Activated naive CD8-positive, alpha-beta T cell treated with anti-CD3 and anti-CD28 coated beads, Interleukin-2, amount 50 U/mL, for 24 hours (primary cell): ENCODE measurements at regions not wholly inside any gene's neighbourhood (a gene's known extent, or its start where the extent isn't known, plus 50 kb on each side); places are given as distances from the start of the nearest gene placed in this dataset.

Experiments
- ATAC-seq: fragments of 150-1000 bp; cut with Tn5 transposase; one replicate; pipeline ENCODE4 v1.10.0; 2021
- DNase-seq: peaks from one replicate; pipeline ENCODE4 v3.0.0; 2021
- H3K27ac Mint-ChIP-seq: one replicate; pipeline ENCODE4 v1.8.0; 2021; ENCODE audit warnings: mild to moderate bottlenecking, mixed read lengths
- H3K27me3 Mint-ChIP-seq: one replicate; pipeline ENCODE4 v1.8.0; 2021; ENCODE audit warnings: mixed read lengths
- H3K36me3 Mint-ChIP-seq: one replicate; pipeline ENCODE4 v1.8.0; 2021; ENCODE audit warnings: low read depth, mixed read lengths
- H3K4me1 Mint-ChIP-seq: one replicate; pipeline ENCODE4 v1.8.0; 2021; ENCODE audit warnings: mixed read lengths
- H3K4me3 Mint-ChIP-seq: one replicate; pipeline ENCODE4 v1.8.0; 2021; ENCODE audit warnings: mild to moderate bottlenecking, moderate library complexity, mixed read lengths
- H3K9me3 Mint-ChIP-seq: one replicate; pipeline ENCODE4 v1.8.0; 2021; ENCODE audit warnings: mixed read lengths

DNA sequence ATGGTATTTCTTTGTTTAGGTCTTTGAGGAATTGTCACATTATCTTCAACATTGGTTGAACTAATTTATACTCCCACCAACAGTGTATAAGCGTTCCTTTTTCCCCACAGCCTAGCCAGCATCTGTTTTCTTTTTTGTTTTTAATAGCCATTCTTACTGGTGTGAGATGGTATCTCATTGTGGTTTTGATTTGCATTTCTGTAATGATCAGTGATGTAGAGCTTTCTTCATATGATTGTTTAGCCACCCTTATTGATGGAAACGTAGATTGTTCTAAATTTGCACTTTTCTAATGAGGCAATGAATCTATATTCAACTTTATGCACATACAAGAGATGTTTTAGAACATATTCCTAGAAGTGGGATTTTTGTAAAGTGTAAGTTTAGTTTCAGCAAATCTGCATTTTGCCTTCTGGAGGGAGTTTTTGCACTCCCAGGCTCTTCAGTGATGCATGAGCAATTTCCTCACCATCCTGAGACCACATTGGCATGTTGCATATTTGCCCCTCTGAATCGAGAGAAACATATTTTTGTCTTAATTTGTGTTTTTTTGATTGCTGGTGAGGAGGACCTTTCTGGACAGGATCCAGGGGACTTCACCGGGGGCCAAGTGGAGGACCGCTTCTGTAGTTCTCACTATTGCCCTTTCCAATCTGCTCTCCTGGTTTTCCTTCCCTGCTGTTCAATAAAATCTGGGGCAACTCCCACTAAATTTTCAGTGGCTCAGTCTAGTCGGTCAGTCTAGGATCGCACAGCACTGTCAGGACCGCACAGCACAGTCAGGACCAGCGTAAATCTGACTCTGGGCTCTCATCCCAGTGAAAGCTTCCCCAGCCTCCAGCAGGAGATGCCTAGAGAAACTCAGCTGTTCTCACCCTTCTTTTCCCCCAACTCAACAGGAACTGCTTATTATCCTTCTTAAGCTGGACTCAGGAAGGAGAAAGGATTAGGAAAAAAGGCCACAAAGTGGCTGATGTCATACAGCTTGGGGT lies 157.0 kb downstream of the PTPN20 start:
- no peak for DNase-seq
- H3K27ac Mint-ChIP-seq = no peak overlapping the region
- no peak for ATAC-seq
- H3K36me3 Mint-ChIP-seq = no peaks in the 10 kb centered on the region
- no peak overlapping the region for H3K4me3 Mint-ChIP-seq
- H3K4me1 Mint-ChIP-seq = peaks cover 6% of the 10 kb centered on the region
- H3K9me3 Mint-ChIP-seq = no peaks in the 10 kb centered on the region
- no peaks in the 10 kb centered on the region for H3K27me3 Mint-ChIP-seq

- H3K27ac Mint-ChIP-seq = no peak overlapping the region
- DNase-seq (no peak), ATAC-seq (no peak)
- no peaks in the 10 kb centered on the region for H3K9me3 Mint-ChIP-seq
- no peak overlapping the region for H3K4me3 Mint-ChIP-seq
- H3K4me1 Mint-ChIP-seq = peaks cover 6% of the 10 kb centered on the region
- H3K27me3 Mint-ChIP-seq = no peaks in the 10 kb centered on the region
- H3K36me3 Mint-ChIP-seq = no peaks in the 10 kb centered on the region
These were observed 159.3 kb downstream of the PTPN20 start for GRCh38 chr10:47070541-47070940.

GRCh38 chr10:47071891-47072290 lies 160.7 kb downstream of the PTPN20 start:
- Mint-ChIP-seq H3K36me3 (no peaks in the 10 kb centered on the region), H3K4me3 (no peak overlapping the region), H3K27me3 (no peaks in the 10 kb centered on the region), H3K4me1 (peaks cover 14% of the 10 kb centered on the region), H3K9me3 (no peaks in the 10 kb centered on the region), H3K27ac (no peak overlapping the region)
- no peak for ATAC-seq
- no peak for DNase-seq

- ATAC-seq (no peak), DNase-seq (no peak)
- no peak overlapping the region for H3K27ac Mint-ChIP-seq
- H3K4me3 Mint-ChIP-seq = no peak overlapping the region
- no peaks in the 10 kb centered on the region for H3K9me3 Mint-ChIP-seq
- H3K27me3 Mint-ChIP-seq = peaks cover 2% of the 10 kb centered on the region
- H3K4me1 Mint-ChIP-seq = peaks cover 22% of the 10 kb centered on the region
- H3K36me3 Mint-ChIP-seq = no peaks in the 10 kb centered on the region
These were observed 162.7 kb downstream of the PTPN20 start for GRCh38 chr10:47073967-47074366.

DNA sequence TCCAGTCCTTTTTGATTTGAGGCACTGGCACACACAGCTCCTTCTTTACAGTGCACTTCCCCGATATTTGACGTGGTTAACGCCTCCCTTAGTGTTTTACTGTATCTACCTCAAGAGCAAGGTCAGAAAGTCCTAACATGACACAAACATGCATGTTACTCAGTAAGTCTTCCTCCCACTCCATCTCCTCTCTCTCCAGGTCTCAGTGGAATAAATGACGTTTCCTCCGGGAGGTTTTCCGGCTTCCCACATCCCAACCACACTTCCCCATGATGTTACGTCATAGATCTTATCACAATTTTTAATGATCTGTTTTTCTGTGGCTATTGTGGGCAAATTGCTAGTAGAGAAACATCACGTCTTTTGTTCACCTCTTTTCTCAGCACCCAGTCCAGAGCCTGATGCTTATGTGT lies 165.7 kb downstream of the PTPN20 start:
- H3K4me1 Mint-ChIP-seq = peaks cover 29% of the 10 kb centered on the region
- H3K27ac Mint-ChIP-seq = peak overlapping the region; percentile 58
- H3K9me3 Mint-ChIP-seq = no peaks in the 10 kb centered on the region
- DNase-seq (no peak), ATAC-seq (peak; percentile 74)
- H3K27me3 Mint-ChIP-seq = peaks cover 2% of the 10 kb centered on the region
- peak overlapping the region; percentile 5 for H3K4me3 Mint-ChIP-seq
- no peaks in the 10 kb centered on the region for H3K36me3 Mint-ChIP-seq

DNA sequence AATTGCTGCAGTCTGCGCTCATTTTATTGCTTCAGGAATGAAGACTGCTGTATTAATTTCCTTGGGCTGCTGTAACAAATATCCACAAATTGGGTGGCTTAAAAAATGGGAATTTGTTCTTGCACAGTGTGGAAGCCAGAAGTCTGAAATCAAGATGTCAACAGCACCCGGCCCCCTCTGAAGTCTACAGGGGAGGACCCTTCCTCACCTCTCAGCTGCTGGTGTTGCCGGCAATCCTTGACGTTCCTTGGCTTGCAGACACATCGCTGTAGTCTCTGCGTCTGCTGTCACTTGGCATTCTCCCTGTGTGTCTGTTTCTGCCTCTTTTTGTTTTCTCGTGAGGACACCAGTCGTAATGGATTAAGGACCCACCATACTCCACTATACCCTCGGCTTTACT lies 166.2 kb downstream of the PTPN20 start:
- Mint-ChIP-seq H3K36me3 (no peaks in the 10 kb centered on the region), H3K27ac (no peak overlapping the region), H3K9me3 (no peaks in the 10 kb centered on the region), H3K4me3 (peak overlapping the region; percentile 5), H3K4me1 (peaks cover 29% of the 10 kb centered on the region), H3K27me3 (peaks cover 2% of the 10 kb centered on the region)
- ATAC-seq (no peak), DNase-seq (no peak)

DNA sequence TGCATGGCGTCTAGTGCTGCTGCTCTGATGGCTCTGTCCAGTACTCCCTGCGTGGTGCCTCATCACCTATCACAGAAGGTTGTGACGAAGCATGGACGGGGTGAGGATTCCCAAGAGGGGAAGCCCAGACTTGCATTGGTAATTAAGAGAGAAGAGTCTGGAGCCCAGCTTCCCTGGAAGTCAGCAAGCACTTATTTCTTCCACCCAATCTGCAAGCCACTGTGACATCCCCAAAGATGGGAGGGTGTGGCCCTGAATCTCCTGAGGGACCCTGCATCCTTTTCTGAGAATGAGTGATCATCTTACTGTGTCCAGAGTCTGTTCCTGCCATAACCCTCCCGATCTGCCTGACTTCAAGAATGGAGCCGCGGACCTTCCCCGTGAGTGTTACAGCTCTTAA lies 166.7 kb downstream of the PTPN20 start:
- Mint-ChIP-seq H3K4me1 (peaks cover 29% of the 10 kb centered on the region), H3K36me3 (no peaks in the 10 kb centered on the region), H3K27ac (no peak overlapping the region), H3K27me3 (peaks cover 2% of the 10 kb centered on the region), H3K4me3 (no peak overlapping the region), H3K9me3 (no peaks in the 10 kb centered on the region)
- DNase-seq (no peak), ATAC-seq (no peak)

DNA sequence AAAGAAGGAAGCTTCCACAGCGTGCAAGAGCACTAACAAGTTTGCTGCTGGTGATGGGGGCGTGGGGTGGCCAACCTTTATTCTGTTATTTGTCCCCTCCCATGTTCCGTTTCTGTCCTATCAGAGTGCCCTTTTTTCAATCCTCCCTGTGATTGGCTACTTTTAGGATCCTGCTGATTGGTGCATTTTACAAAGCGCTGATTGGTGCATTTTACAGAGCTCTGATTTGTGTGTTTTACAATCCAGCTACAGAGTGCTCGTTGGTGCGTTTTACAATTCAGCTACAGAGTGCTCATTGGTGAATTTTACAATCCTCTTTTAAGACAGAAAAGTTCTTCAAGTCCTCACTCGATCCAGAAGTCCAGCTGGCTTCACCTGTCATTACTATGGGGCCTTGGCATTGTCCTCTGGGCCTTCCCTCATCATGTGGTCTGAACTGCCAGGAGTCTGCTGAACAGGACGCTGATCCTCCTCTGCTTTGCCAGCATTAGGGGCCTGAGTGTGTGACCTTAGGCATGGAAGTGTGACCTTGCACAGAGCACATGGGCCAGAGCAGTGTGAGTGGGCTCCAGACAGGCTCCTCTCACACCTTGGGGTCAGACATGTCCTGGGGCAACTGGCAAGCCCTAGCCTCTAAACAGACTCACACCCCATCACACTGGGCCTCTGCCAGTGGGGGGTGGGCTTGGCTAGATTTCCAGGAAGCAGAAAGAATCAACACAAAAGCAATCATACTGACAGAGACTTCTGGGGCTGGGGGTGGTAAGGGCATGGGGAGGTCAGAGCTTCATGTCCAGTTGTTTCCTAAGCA lies 167.4 kb downstream of the PTPN20 start:
- peaks cover 2% of the 10 kb centered on the region for H3K27me3 Mint-ChIP-seq
- no peaks in the 10 kb centered on the region for H3K36me3 Mint-ChIP-seq
- DNase-seq (no peak), ATAC-seq (no peak)
- H3K4me1 Mint-ChIP-seq = peaks cover 29% of the 10 kb centered on the region
- peak overlapping the region; percentile 46 for H3K27ac Mint-ChIP-seq
- no peak overlapping the region for H3K4me3 Mint-ChIP-seq
- H3K9me3 Mint-ChIP-seq = no peaks in the 10 kb centered on the region

DNA sequence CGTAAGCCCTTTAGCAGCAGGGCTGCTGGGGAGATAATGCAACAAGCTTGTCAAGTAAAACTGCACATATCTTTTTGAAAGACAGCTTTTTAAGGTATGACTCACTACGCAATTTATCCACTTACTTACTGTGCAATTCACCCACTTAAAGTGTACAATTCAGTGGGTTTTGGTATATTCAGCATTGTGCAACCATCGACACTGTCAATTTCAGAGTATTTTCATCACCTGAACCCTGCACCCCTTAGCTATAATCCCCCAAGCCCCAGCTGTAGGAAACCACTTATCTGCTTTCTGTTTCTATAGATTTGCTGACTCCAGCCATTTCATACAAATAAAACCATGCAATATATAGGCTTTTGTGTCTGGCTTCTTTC lies 168.0 kb downstream of the PTPN20 start:
- H3K27me3 Mint-ChIP-seq = peaks cover 2% of the 10 kb centered on the region

DNA sequence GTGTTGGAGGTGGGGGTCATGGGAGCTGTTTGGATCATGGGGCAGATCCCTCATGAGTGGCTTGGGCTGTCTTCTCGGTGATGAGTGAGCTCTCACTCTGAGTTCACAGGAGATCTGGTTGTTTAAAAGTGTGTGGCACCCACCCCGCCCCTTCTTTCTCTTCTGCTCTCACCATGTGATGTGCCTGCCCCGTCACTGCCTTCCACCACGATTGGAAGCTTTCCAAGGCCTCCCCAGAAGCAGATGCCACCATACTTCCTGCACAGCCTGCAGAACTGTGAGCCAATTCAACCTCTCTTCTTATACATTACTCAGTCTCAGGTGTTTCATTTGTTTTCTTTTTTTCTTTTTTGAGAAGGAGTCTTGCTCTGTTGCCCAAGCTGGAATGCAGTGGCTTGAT lies 170.0 kb downstream of the PTPN20 start:
- peaks cover 2% of the 10 kb centered on the region for H3K27me3 Mint-ChIP-seq
- no peak overlapping the region for H3K27ac Mint-ChIP-seq
- DNase-seq (no peak), ATAC-seq (no peak)
- H3K4me1 Mint-ChIP-seq = peaks cover 25% of the 10 kb centered on the region
- H3K4me3 Mint-ChIP-seq = no peak overlapping the region
- H3K36me3 Mint-ChIP-seq = no peaks in the 10 kb centered on the region
- no peaks in the 10 kb centered on the region for H3K9me3 Mint-ChIP-seq

More for the DNA sequence above, 168.0 kb downstream of the PTPN20 start:
- peaks cover 29% of the 10 kb centered on the region for H3K4me1 Mint-ChIP-seq
- peak; percentile 31 for ATAC-seq
- H3K27ac Mint-ChIP-seq = no peak overlapping the region
- H3K36me3 Mint-ChIP-seq = no peaks in the 10 kb centered on the region
- H3K9me3 Mint-ChIP-seq = no peaks in the 10 kb centered on the region
- H3K4me3 Mint-ChIP-seq = no peak overlapping the region
- DNase-seq = no peak

DNA sequence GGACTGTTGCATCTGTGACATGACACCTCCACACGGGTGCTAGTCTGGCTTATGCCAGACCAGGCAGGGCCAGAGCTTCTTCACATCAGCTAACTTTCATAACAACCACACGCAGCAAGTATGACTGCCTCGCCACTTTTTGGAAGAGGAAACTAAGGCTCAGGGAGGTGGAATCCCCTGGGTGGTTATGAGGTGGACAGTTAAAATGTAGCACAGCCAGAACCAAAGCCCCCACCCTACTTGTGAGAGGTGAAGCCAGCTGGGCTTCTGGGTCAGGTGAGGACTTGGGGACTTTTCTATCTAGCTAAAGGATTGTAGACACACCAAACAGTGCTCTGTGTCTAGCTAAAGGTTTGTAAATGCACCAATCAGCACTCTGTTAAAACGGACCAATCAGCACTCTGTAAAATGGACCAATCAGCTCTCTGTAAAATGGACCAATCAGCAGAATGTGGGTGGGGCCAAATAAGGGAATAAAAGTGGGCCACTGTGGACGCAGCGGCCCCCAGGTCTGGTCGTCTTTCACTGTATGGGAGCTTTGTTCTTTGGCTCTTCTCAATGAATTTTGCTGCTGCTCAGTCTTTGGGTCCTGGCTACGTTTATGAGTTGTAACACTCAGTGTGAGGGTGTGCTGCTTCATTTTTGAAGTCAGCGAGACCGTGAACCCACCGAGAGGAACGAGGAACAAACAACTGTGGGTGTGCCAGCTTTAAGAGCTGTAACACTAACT lies 171.0 kb downstream of the PTPN20 start:
- Mint-ChIP-seq H3K4me3 (no peak overlapping the region), H3K27me3 (no peaks in the 10 kb centered on the region), H3K36me3 (no peaks in the 10 kb centered on the region), H3K27ac (no peak overlapping the region), H3K4me1 (peaks cover 18% of the 10 kb centered on the region), H3K9me3 (no peaks in the 10 kb centered on the region)
- no peak for DNase-seq
- ATAC-seq = no peak

GRCh38 chr10:47087667-47088066 lies 176.4 kb downstream of the PTPN20 start:
- no peaks in the 10 kb centered on the region for H3K9me3 Mint-ChIP-seq
- no peak overlapping the region for H3K27ac Mint-ChIP-seq
- H3K4me1 Mint-ChIP-seq = peaks cover 6% of the 10 kb centered on the region
- no peaks in the 10 kb centered on the region for H3K36me3 Mint-ChIP-seq
- H3K27me3 Mint-ChIP-seq = no peaks in the 10 kb centered on the region
- ATAC-seq (no peak), DNase-seq (no peak)
- H3K4me3 Mint-ChIP-seq = no peak overlapping the region

DNA sequence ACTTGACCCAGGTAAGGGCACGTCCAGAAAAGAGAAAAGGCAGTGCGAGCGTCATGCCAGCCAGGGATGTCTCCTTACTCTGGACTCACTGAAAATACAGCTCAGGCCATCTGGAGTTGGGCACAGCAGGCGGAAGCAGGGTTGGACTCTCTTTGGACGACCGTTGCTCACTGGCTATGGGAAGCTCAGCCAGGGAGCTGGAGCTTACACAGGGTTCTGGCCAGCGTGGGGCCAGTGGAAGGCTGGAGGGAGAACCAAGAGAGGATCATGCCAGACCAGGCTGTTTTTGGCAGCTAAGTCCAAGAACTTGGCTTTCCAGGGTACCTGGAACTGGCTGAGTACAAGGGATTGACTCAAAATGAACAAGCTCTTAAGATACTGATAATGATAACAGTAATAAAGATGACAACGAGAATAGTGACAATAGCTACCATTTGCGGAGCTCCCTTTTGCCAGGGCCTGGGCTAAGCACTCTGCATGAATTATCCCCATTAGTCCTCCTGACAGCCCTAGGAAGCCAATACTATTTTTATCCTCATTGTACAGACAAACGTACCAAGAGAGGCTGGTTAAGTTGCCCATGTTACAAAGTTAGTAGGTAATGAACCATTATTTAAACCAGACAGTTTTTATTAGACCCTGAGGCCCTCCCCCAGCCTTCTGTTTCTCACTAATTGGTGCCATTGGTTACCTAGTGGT lies 177.6 kb downstream of the PTPN20 start:
- Mint-ChIP-seq H3K9me3 (no peaks in the 10 kb centered on the region), H3K27ac (no peak overlapping the region)
- no peak for DNase-seq

GRCh38 chr10:47090042-47090441 lies 178.8 kb downstream of the PTPN20 start:
- no peaks in the 10 kb centered on the region for H3K36me3 Mint-ChIP-seq
- H3K27me3 Mint-ChIP-seq = no peaks in the 10 kb centered on the region
- no peak overlapping the region for H3K4me3 Mint-ChIP-seq
- peaks cover 6% of the 10 kb centered on the region for H3K4me1 Mint-ChIP-seq
- ATAC-seq (no peak), DNase-seq (no peak)
- H3K9me3 Mint-ChIP-seq = no peaks in the 10 kb centered on the region
- no peak overlapping the region for H3K27ac Mint-ChIP-seq

More for the DNA sequence above, 177.6 kb downstream of the PTPN20 start:
- peaks cover 6% of the 10 kb centered on the region for H3K4me1 Mint-ChIP-seq
- H3K27me3 Mint-ChIP-seq = no peaks in the 10 kb centered on the region
- no peak for ATAC-seq
- no peaks in the 10 kb centered on the region for H3K36me3 Mint-ChIP-seq
- no peak overlapping the region for H3K4me3 Mint-ChIP-seq
